ENCODE measurements at regions not wholly inside any gene's neighbourhood (a gene's known extent, or its start where the extent isn't known, plus 50 kb on each side); places are given as distances from the start of the nearest gene placed in this dataset.
"Not testable (repeated sequence)": the region's sequence is repeated elsewhere in the genome, so short reads cannot be mapped to it uniquely, and the experiment has no call there.

DNA sequence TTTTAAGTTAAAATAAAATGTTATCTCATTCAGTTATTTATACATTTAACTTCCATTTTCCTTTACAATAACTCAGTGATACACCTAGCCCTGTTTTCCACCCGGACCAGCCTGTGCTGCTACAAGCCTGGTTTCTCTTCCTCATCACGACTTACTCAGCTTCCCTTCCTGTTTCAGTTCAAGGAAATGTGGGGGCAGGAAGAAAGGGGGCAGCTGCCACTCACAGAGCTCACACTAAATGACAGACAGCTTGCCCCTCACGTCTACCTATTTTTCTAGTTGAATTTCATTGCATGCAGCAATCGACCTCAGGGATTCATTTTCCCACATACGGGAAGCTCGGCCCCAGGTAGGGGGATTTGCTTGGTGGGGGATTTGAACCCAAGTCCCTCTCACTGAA is 442.6 kb downstream of the TMEM121 start:
- not testable (repeated sequence) for TF ChIP-seq EZH2phosphoT487 (IDR thresholded peaks at IDR 0.05; ENCODE audit: borderline replicate concordance, low read length)
- TF ChIP-seq, protein P1, sequence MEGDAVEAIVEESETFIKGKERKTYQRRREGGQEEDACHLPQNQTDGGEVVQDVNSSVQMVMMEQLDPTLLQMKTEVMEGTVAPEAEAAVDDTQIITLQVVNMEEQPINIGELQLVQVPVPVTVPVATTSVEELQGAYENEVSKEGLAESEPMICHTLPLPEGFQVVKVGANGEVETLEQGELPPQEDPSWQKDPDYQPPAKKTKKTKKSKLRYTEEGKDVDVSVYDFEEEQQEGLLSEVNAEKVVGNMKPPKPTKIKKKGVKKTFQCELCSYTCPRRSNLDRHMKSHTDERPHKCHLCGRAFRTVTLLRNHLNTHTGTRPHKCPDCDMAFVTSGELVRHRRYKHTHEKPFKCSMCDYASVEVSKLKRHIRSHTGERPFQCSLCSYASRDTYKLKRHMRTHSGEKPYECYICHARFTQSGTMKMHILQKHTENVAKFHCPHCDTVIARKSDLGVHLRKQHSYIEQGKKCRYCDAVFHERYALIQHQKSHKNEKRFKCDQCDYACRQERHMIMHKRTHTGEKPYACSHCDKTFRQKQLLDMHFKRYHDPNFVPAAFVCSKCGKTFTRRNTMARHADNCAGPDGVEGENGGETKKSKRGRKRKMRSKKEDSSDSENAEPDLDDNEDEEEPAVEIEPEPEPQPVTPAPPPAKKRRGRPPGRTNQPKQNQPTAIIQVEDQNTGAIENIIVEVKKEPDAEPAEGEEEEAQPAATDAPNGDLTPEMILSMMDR (conservative IDR thresholded peaks at IDR 0.05; ENCODE audit: low read depth, low read length) = not testable (repeated sequence)
